Cardiac fibroblast (primary cell): ENCODE measurements at regions not wholly inside any gene's neighbourhood (a gene's known extent, or its start where the extent isn't known, plus 50 kb on each side); places are given as distances from the start of the nearest gene placed in this dataset.

Experiments
- DNase-seq, 2 donors: peaks; one replicate each; pipeline versions ENCODE4 v3.0.0 to v3.0.0-alpha.2; 2010; ENCODE audit warnings: low read depth in 2 of 2
- H3K4me3 ChIP-seq, 2 donors: replicated peaks in 1 of 2; 1 replicate in 1 of 2; 2 replicates in 1 of 2; pipeline ENCODE4 v1.5.1; 2011; ENCODE audit warnings: low read depth in 2 of 2, low read length in 2 of 2, mild to moderate bottlenecking in 2 of 2, moderate library complexity in 1 of 2
- CTCF ChIP-seq: IDR thresholded peaks from one replicate; pipeline ENCODE4 v1.5.1; 2011; ENCODE audit warnings: low read depth, mild to moderate bottlenecking, low read length, inconsistent platforms

GRCh38 chr11:80383655-80384054, 942.8 kb upstream of the TENM4 start:
- DNase-seq: no peak
- H3K4me3 ChIP-seq: no peak overlapping the region
- no peak for TF ChIP-seq CTCF

- no peak for TF ChIP-seq CTCF
Measured at GRCh38 chr11:80379620-80380278, 938.9 kb upstream of the TENM4 start.

GRCh38 chr11:80371931-80372330, 931.1 kb upstream of the TENM4 start:
- no peak overlapping the region for H3K4me3 ChIP-seq
- no peak for DNase-seq
- no peak for TF ChIP-seq CTCF

More at GRCh38 chr11:80379620-80380278, 938.9 kb upstream of the TENM4 start:
- DNase-seq: no peak
- no peak overlapping the region for H3K4me3 ChIP-seq

GRCh38 chr11:80365980-80366379, 925.1 kb upstream of the TENM4 start:
- no peak for DNase-seq
- H3K4me3 ChIP-seq: no peak overlapping the region
- no peak for TF ChIP-seq CTCF

DNA sequence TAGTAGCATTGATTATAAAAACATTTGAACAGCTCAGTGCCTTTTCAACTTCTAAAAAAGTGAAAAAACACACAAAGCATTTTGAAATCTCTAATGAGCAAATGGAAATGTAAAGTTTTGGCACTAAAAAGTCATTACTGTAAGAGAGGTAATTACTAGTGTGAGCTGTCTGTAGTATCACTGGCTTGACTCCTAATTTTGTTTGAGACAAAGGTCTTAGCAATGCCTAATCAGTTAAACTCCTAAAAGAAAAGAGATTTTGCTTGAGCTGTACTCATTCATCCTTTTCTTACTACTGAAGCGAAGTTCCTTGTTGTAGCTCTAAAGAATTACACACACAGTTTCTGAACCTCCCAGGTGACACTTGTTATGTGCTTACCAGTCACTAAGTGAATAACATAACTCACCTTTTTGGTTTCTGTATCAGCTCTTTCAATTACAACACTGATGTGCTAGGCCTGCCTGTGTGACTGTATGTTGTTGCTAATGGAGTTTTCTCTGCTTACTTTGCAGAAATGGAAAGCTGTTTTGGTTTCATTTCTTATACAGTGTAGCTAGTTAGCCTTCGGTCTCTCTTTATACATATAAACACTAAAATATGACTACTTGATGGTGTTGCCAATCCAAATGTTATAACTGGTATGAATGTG, 924.4 kb upstream of the TENM4 start:
- DNase-seq: no peak
- H3K4me3 ChIP-seq: no peak overlapping the region
- TF ChIP-seq CTCF: no peak

DNA sequence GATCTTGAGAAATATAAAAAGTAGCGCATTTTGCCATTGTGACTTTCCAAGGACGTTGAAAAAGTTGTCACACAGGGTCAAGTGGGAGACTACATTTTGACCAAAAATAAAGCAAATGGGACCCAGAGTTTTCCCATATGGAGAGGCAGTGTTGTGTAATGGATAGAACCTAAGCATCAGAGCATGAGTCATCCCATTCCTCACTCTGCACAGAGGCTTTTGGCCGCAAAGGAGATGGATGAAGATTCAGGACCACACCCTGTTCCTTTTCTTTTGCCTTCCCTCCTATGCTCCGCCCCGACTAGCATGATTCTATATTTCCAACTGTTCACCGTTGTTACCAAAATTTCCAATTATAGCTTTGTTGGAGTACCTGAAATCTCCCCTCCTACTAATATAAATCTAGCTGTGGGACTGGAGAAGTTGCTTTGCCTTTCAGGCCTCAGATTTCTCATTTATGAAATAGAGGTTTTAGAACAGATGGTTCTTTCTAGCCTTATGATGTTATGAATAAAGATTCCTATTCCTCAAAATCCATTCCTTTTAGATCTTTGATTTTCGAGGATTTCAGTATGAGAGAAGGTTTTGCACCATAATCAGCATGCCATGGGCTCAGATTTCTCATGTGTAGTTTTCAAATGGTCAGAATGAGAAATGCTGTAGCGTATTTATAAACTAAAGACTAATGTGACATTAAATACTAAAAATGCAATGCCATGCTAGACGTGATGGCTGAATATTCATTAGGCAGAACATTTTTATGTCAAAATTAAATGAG, 921.9 kb upstream of the TENM4 start:
- DNase-seq: no peak
- no peak for TF ChIP-seq CTCF
- H3K4me3 ChIP-seq: no peak overlapping the region
